Mucosa of rectum (tissue), 2 donors: ENCODE measurements at regions not wholly inside any gene's neighbourhood (a gene's known extent, or its start where the extent isn't known, plus 50 kb on each side); places are given as distances from the start of the nearest gene placed in this dataset.

Experiments used
- H3K27ac ChIP-seq, 2 donors: one replicate each; pipeline ENCODE4 v1.7.0; 2013; ENCODE audit warnings: inconsistent platforms in 2 of 2, low read depth in 2 of 2, low read length in 2 of 2
- H3K27me3 ChIP-seq, 2 donors: one replicate each; pipeline ENCODE4 v1.7.0; 2013; ENCODE audit warnings: low read length in 2 of 2; ENCODE audit not compliant: control insufficient read depth in 2 of 2, insufficient read depth in 2 of 2
- H3K36me3 ChIP-seq, 2 donors: one replicate each; pipeline ENCODE4 v1.7.0; 2013; ENCODE audit warnings: low read length in 2 of 2; ENCODE audit not compliant: control insufficient read depth in 2 of 2, insufficient read depth in 2 of 2
- H3K4me1 ChIP-seq, 2 donors: one replicate each; pipeline ENCODE4 v1.7.0; 2013; ENCODE audit warnings: low read length in 2 of 2, mild to moderate bottlenecking in 1 of 2; ENCODE audit not compliant: control insufficient read depth in 2 of 2, insufficient read depth in 2 of 2
- H3K4me3 ChIP-seq, 2 donors: one replicate each; pipeline ENCODE4 v1.7.0; 2013; ENCODE audit warnings: low read length in 2 of 2
- H3K9ac ChIP-seq, 2 donors: one replicate each; pipeline ENCODE4 v1.7.0; 2013; ENCODE audit warnings: low read length in 2 of 2, low read depth in 1 of 2, mild to moderate bottlenecking in 1 of 2
- H3K9me3 ChIP-seq, 2 donors: one replicate each; pipeline ENCODE4 v1.7.0; 2013; ENCODE audit warnings: low read length in 2 of 2; ENCODE audit not compliant: control insufficient read depth in 2 of 2
- donor health status: healthy.
- donor health status: Normal muscosa, but diverticular disease.

- Histone ChIP-seq H3K27me3 (no peaks in the 10 kb centered on the region), H3K4me1 (no peaks in the 10 kb centered on the region), H3K4me3 (no peak overlapping the region), H3K27ac (no peak overlapping the region), H3K9me3 (no peaks in the 10 kb centered on the region), H3K36me3 (no peaks in the 10 kb centered on the region), H3K9ac (no peak overlapping the region)
Observed at GRCh38 chr1:209430107-209430506, 153.4 kb upstream of the CAMK1G start.

DNA sequence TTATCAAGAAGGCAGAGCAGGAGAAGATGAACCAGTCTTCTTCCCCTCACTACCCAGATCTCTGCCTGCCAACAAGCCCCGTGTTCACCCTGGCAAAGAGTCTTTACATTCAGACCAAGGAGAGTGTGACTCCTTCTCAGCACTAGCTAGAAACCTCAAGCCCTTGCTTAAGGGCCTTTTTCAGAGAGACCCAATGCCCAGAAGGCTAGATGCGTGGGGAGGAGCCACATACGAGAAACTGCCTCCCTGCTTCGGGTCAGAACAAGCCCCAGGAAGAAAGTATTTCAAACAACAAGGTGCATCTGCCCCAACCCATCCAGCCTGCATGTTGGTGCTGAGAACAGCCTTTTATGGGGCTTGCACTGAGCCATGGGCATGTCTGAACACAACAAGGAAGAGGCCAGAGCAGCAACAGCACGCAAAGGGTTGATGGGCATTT, 152.7 kb upstream of the CAMK1G start:
- no peaks in the 10 kb centered on the region for H3K9me3 ChIP-seq
- no peaks in the 10 kb centered on the region for H3K36me3 ChIP-seq
- H3K27ac ChIP-seq = no peak overlapping the region
- H3K27me3 ChIP-seq = no peaks in the 10 kb centered on the region
- H3K9ac ChIP-seq = no peak overlapping the region
- no peaks in the 10 kb centered on the region for H3K4me1 ChIP-seq
- no peak overlapping the region for H3K4me3 ChIP-seq

- H3K36me3 ChIP-seq = no peaks in the 10 kb centered on the region
- no peaks in the 10 kb centered on the region for H3K27me3 ChIP-seq
- no peak overlapping the region for H3K27ac ChIP-seq
- H3K9ac ChIP-seq = no peak overlapping the region
- H3K4me1 ChIP-seq = no peaks in the 10 kb centered on the region
- H3K9me3 ChIP-seq = no peaks in the 10 kb centered on the region
- H3K4me3 ChIP-seq = no peak overlapping the region
Observed at GRCh38 chr1:209431402-209431801, 152.1 kb upstream of the CAMK1G start.

GRCh38 chr1:209431813-209432442, 151.6 kb upstream of the CAMK1G start:
- no peak overlapping the region for H3K4me3 ChIP-seq
- no peak overlapping the region for H3K27ac ChIP-seq
- no peaks in the 10 kb centered on the region for H3K27me3 ChIP-seq
- H3K9me3 ChIP-seq = no peaks in the 10 kb centered on the region
- H3K36me3 ChIP-seq = no peaks in the 10 kb centered on the region
- no peak overlapping the region for H3K9ac ChIP-seq
- H3K4me1 ChIP-seq = no peaks in the 10 kb centered on the region

- no peaks in the 10 kb centered on the region for H3K4me1 ChIP-seq
- H3K9me3 ChIP-seq = no peaks in the 10 kb centered on the region
- no peak overlapping the region for H3K27ac ChIP-seq
- H3K9ac ChIP-seq = no peak overlapping the region
- H3K4me3 ChIP-seq = no peak overlapping the region
- H3K36me3 ChIP-seq = no peaks in the 10 kb centered on the region
- no peaks in the 10 kb centered on the region for H3K27me3 ChIP-seq
Observed at GRCh38 chr1:209432443-209432825, 151.1 kb upstream of the CAMK1G start.

DNA sequence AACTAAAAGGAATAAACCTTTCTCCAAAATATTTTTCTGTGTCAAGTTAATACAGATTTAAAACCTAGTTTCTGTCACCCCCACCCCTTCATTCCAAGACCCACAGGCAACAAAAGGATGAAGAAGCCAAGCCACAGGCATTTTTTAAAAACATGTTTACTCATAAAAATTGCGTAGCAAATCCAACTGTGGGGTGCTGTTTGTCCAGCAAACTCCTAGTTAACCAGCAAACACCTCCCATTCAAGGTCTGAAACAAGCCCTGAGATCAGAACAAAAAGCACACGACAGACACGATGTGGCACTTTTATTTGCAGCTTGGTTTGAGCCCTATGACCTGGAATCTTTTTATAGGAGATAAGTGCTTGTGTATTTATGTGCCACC, 149.9 kb upstream of the CAMK1G start:
- Histone ChIP-seq H3K4me3 (no peak overlapping the region), H3K4me1 (no peaks in the 10 kb centered on the region), H3K9me3 (no peaks in the 10 kb centered on the region), H3K9ac (no peak overlapping the region), H3K27me3 (no peaks in the 10 kb centered on the region), H3K36me3 (no peaks in the 10 kb centered on the region), H3K27ac (no peak overlapping the region)

GRCh38 chr1:209434066-209434465, 149.4 kb upstream of the CAMK1G start:
- H3K27ac ChIP-seq = no peak overlapping the region

DNA sequence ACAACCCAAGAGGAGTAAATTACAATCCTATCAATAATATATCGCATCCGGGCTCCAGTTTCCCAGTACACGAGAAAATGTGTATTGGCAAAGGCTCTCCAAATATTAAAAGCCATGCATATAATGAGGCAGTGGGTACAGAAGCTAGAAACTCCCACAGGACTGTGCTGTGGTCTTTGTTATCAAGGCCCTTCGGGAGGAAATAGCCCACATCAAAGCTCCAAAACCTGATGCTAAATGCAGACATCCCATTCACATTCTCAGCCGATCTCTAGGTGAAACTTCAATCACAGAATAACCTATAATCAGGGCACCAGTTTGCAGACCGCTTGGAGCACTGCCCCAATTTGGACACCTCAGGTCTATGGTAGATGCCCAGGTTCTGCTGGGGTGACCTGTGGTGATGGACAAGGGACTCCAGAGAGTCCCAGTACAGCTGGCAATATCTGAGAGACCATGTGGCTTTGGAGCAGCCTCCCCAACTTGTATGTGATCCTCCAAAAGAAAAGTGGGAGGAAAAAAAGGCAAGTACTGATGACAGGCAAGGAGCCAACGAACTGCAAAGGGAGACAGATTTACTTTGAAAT, 148.8 kb upstream of the CAMK1G start:
- no peaks in the 10 kb centered on the region for H3K9me3 ChIP-seq
- H3K4me1 ChIP-seq = no peaks in the 10 kb centered on the region
- H3K36me3 ChIP-seq = no peaks in the 10 kb centered on the region
- no peak overlapping the region for H3K9ac ChIP-seq
- no peaks in the 10 kb centered on the region for H3K27me3 ChIP-seq
- no peak overlapping the region for H3K4me3 ChIP-seq
- no peak overlapping the region for H3K27ac ChIP-seq

More at GRCh38 chr1:209434066-209434465, 149.4 kb upstream of the CAMK1G start:
- Histone ChIP-seq H3K9ac (no peak overlapping the region), H3K4me3 (no peak overlapping the region), H3K27me3 (no peaks in the 10 kb centered on the region), H3K4me1 (no peaks in the 10 kb centered on the region), H3K9me3 (no peaks in the 10 kb centered on the region), H3K36me3 (no peaks in the 10 kb centered on the region)

DNA sequence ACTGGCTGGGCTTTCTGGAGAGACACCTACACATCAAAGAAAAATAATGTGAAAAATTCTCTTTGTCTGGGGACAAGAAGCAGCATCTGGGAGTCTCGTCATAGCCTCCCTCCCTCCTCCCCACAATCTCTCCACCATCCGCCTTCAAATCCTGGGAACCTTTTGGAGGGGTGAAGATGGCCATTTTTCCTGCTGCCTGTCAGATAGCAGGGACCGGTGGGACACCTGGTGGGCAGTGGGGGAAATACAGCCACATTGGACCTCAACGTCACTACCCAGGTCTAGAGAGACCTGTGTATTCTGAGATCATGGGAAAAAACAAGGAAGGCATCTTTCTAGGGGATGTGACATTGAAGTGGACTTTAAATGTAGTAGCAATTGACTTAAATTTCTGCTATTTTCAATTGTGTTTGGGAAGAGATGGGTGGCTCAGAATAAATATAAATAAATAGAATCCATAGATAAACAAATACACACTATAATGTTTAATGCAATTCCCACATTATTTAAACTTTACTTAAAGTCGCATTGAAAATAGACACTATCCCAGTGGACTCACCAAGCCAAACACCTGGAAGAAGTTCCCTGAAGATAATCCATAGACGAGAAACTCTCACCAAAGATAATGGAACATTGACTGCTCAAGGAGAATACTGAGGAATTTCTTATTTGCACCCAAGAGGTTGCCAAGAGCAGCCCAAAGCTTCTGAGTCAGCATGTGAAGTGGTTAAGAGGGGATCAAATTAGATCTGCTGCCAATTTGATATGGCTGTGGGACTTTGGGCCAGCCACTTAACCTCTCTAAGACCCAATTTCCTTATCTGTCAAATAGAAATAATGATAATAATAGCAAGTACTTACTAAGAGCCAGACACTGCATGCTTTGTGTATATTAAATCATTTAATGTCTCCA, 147.6 kb upstream of the CAMK1G start:
- Histone ChIP-seq H3K9me3 (no peaks in the 10 kb centered on the region), H3K27me3 (no peaks in the 10 kb centered on the region), H3K36me3 (no peaks in the 10 kb centered on the region), H3K4me3 (no peak overlapping the region), H3K27ac (no peak overlapping the region), H3K4me1 (no peaks in the 10 kb centered on the region), H3K9ac (no peak overlapping the region)

- H3K27ac ChIP-seq = no peak overlapping the region
- no peak overlapping the region for H3K9ac ChIP-seq
- no peaks in the 10 kb centered on the region for H3K4me1 ChIP-seq
- no peaks in the 10 kb centered on the region for H3K27me3 ChIP-seq
- no peaks in the 10 kb centered on the region for H3K9me3 ChIP-seq
- no peaks in the 10 kb centered on the region for H3K36me3 ChIP-seq
- no peak overlapping the region for H3K4me3 ChIP-seq
Observed at GRCh38 chr1:209439828-209440227, 143.7 kb upstream of the CAMK1G start.
